ENCODE measurements at regions not wholly inside any gene's neighbourhood (a gene's known extent, or its start where the extent isn't known, plus 50 kb on each side); places are given as distances from the start of the nearest gene placed in this dataset.

DNA sequence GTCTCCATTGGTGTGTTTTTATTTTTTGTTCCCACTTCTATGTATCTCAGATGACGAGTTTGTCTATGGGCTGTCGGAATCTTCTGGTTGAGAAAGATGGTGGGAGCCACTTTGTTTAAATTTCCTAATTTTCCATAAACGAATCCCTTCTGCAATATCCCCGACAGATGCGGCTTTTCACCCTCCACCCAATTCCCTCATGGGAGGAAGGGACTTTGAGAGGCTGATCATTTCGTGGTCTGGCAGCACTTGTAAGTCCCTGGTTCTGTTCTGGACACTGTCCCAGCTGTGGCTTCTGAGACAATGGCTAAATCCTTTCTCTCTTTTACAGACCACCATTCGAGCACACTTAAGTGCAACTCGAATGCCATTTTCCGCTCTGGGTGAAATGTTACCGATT lies 72.2 kb upstream of the PUDP start:
- Histone ChIP-seq H3K4ac (ENCODE audit: low read depth, low read length) (no peak overlapping the region), H4K8ac (replicated peaks; ENCODE audit: insufficient read length, low read depth, low read length) (no peak overlapping the region), H3K9ac (ENCODE audit: extremely low read depth, insufficient read length, low read length) (no peak overlapping the region), H3K79me2 (ENCODE audit: insufficient read depth, low read length) (no peaks in the 10 kb centered on the region), H3K79me1 (ENCODE audit: insufficient read depth, low read depth, low read length, poor library complexity, severe bottlenecking) (no peaks in the 10 kb centered on the region), H3K14ac (ENCODE audit: insufficient read depth, low read length) (no peak overlapping the region), H2AFZ (ENCODE audit: low read length) (no peak overlapping the region), H2BK120ac (ENCODE audit: low read depth, low read length, poor library complexity, severe bottlenecking) (no peak overlapping the region), H3K27ac (ENCODE audit: insufficient read length, low read depth, low read length) (no peak overlapping the region), H2AK5ac (ENCODE audit: insufficient read length, low read length) (no peak overlapping the region), H3K23ac (ENCODE audit: insufficient read length, low read depth, low read length) (no peak overlapping the region), H2BK5ac (ENCODE audit: insufficient read length, low read length) (no peak overlapping the region), H2BK12ac (ENCODE audit: insufficient read length, low read depth, low read length) (no peak overlapping the region), H3K23me2 (ENCODE audit: insufficient read length, low read depth, low read length, poor library complexity, severe bottlenecking) (no peaks in the 10 kb centered on the region), H3K18ac (ENCODE audit: insufficient read length, low read depth, low read length) (no peak overlapping the region), H4K5ac (ENCODE audit: insufficient read length, low read depth, low read length) (no peak overlapping the region), H2BK20ac (ENCODE audit: low read depth, low read length, poor library complexity, severe bottlenecking) (no peak overlapping the region), H4K20me1 (ENCODE audit: control insufficient read depth, insufficient read depth, insufficient read length) (no peaks in the 10 kb centered on the region), H2BK15ac (ENCODE audit: low read depth, low read length) (no peak overlapping the region), H4K91ac (ENCODE audit: insufficient read length, low read depth, low read length) (no peak overlapping the region), H3T11ph (ENCODE audit: low read length) (no peak overlapping the region), H3K27me3 (ENCODE audit: insufficient read depth, low read length) (no peaks in the 10 kb centered on the region), H3K56ac (ENCODE audit: insufficient read length, low read depth, low read length) (no peak overlapping the region), H3K4me2 (ENCODE audit: insufficient read depth, insufficient read length, low read length) (no peak overlapping the region), H3K4me1 (ENCODE audit: insufficient read depth, low read length) (peaks cover 2% of the 10 kb centered on the region; the same call in 1 of the 2 replicates), H3K9me3 (ENCODE audit: control insufficient read depth, low read depth, low read length) (no peaks in the 10 kb centered on the region)
- no peak for TF ChIP-seq CTCF (conservative IDR thresholded peaks at IDR 0.05)
- H3K27ac Mint-ChIP-seq, result no peak overlapping the region; a peak in 1 of 7 replicates
- DNase-seq, result no peak
- peaks cover 11 to 13% of the 10 kb centered on the region in 2 experiments; a peak in 3 of 4 replicates for H3K4me1 Mint-ChIP-seq
- H3K4me3 Mint-ChIP-seq, result no peak overlapping the region
- H3K27me3 Mint-ChIP-seq (ENCODE audit: low read depth), result no peaks in the 10 kb centered on the region; the same call in none of the 2 replicates
- H3K9me3 Mint-ChIP-seq, result no peaks in the 10 kb centered on the region
- no peaks in the 10 kb centered on the region for H3K36me3 Mint-ChIP-seq (ENCODE audit: insufficient read depth in 1 of 3, low read depth in 3 of 3)
- no CpG with 5 or more reads among the region's 10 CpGs for WGBS (ENCODE audit: extremely low coverage, insufficient read length, low lambda C conversion rate)

Data from H9 (cell line).